Stomach (tissue), 4 donors: ENCODE measurements at regions not wholly inside any gene's neighbourhood (a gene's known extent, or its start where the extent isn't known, plus 50 kb on each side); places are given as distances from the start of the nearest gene placed in this dataset.

Experiments
- CTCF ChIP-seq, 7 experiments: fragments of 450-650 bp in 4 of 7; fragments of 200-600 bp in 3 of 7; sonication (generic) in 3 of 7; IDR thresholded peaks; one replicate each; pipeline ENCODE4 v1.5.1; 2016 to 2019; ENCODE audit warnings: antibody characterized with exemption in 7 of 7, control low read depth in 2 of 7, mild to moderate bottlenecking in 1 of 7
- EP300 ChIP-seq: sonication (generic); formaldehyde crosslinking; IDR thresholded peaks from one replicate; pipeline ENCODE4 v1.6.1; 2017; ENCODE audit warnings: antibody characterized with exemption
- POLR2A ChIP-seq, 4 donors: fragments of 450-650 bp; IDR thresholded peaks; one replicate each; pipeline ENCODE4 v1.6.1; 2016; ENCODE audit warnings: antibody characterized with exemption in 4 of 4, control low read depth in 2 of 4, mild to moderate bottlenecking in 1 of 4, moderate library complexity in 1 of 4
- POLR2AphosphoS5 ChIP-seq, 3 donors: sonication (generic); formaldehyde crosslinking; IDR thresholded peaks; one replicate each; pipeline ENCODE4 v1.6.1; 2016; ENCODE audit warnings: antibody characterized with exemption in 3 of 3

- TF ChIP-seq CTCF (IDR thresholded peaks at IDR 0.05), result no peak
- TF ChIP-seq POLR2A (IDR thresholded peaks at IDR 0.05), result no peak
- TF ChIP-seq EP300, result no peak
- TF ChIP-seq POLR2AphosphoS5 (IDR thresholded peaks at IDR 0.05), result no peak
These were observed 191.3 kb downstream of the UBE3A start for GRCh38 chr15:25247407-25248038.
